Neural cell (in vitro differentiated cells): ENCODE measurements at regions not wholly inside any gene's neighbourhood (a gene's known extent, or its start where the extent isn't known, plus 50 kb on each side); places are given as distances from the start of the nearest gene placed in this dataset.

Experiments
- H2AFZ ChIP-seq: fragments of 200-600, 300-800 bp; sonication (generic), shearing (Covaris generic); 2 replicates; pipeline ENCODE4 v1.6.0; 2014; ENCODE audit warnings: low read depth, mild to moderate bottlenecking, antibody characterized with exemption, low read length, moderate library complexity
- H3F3A ChIP-seq: fragments of 200-600 bp; shearing (Covaris generic); 2 replicates; pipeline ENCODE4 v1.6.1; 2016; ENCODE audit warnings: mild to moderate bottlenecking, moderate library complexity, mixed read lengths, antibody characterized with exemption, low read length; ENCODE audit not compliant: insufficient read depth, poor library complexity, severe bottlenecking
- H3K27ac ChIP-seq: fragments of 200-600, 300-800 bp; sonication (generic), shearing (Covaris generic); 2 replicates; pipeline ENCODE4 v1.5.1; 2014; ENCODE audit warnings: mild to moderate bottlenecking, low read length, moderate library complexity
- H3K27me3 ChIP-seq: fragments of 300-800, 200-600 bp; sonication (generic), shearing (Covaris generic); 2 replicates; pipeline ENCODE4 v1.6.0; 2014; ENCODE audit warnings: mild to moderate bottlenecking, low read depth, low read length, moderate library complexity; ENCODE audit not compliant: insufficient read depth
- H3K36me3 ChIP-seq: fragments of 300-800, 200-600 bp; sonication (generic), shearing (Covaris generic); 2 replicates; pipeline ENCODE4 v1.5.1; 2014; ENCODE audit warnings: mild to moderate bottlenecking, antibody characterized with exemption, low read length, moderate library complexity; ENCODE audit not compliant: insufficient read depth
- H3K4me2 ChIP-seq: fragments of 300-800, 200-600 bp; sonication (generic), shearing (Covaris generic); 2 replicates; pipeline ENCODE4 v1.6.0; 2014; ENCODE audit warnings: mild to moderate bottlenecking, low read length
- H3K4me3 ChIP-seq: fragments of 300-800, 200-600 bp; sonication (generic), shearing (Covaris generic); 2 replicates; pipeline ENCODE4 v1.5.1; 2014; ENCODE audit warnings: mild to moderate bottlenecking, low read length, moderate library complexity
- H3K79me2 ChIP-seq: fragments of 200-600 bp; shearing (Covaris generic); replicated peaks from 2 replicates; pipeline ENCODE4 v1.6.0; 2014; ENCODE audit warnings: mild to moderate bottlenecking, low read length, moderate library complexity; ENCODE audit not compliant: insufficient read depth
- H3K9ac ChIP-seq: fragments of 300-800, 200-600 bp; sonication (generic), shearing (Covaris generic); 2 replicates; pipeline ENCODE4 v1.6.1; 2016; ENCODE audit warnings: mild to moderate bottlenecking, low read length, mixed read lengths
- H3K9me2 ChIP-seq: fragments of 200-600 bp; shearing (Covaris generic); 2 replicates; pipeline ENCODE4 v1.6.1; 2016; ENCODE audit warnings: mild to moderate bottlenecking, low read length, mixed read lengths; ENCODE audit not compliant: insufficient read depth
- H3K9me3 ChIP-seq: fragments of 200-600, 300-800 bp; sonication (generic), shearing (Covaris generic); 2 replicates; pipeline ENCODE4 v1.6.1; 2016; ENCODE audit warnings: mild to moderate bottlenecking, mixed run types, low read length, moderate library complexity, mixed read lengths
- H4K20me1 ChIP-seq: fragments of 200-600 bp; shearing (Covaris generic); 2 replicates; pipeline ENCODE4 v1.6.1; 2016; ENCODE audit warnings: mild to moderate bottlenecking, mixed run types; ENCODE audit not compliant: insufficient read depth
- CTCF ChIP-seq: fragments of 450-650 bp; IDR thresholded peaks from 2 replicates; pipeline ENCODE4 v1.5.1; 2014; ENCODE audit warnings: antibody characterized with exemption, mild to moderate bottlenecking, moderate library complexity; ENCODE audit not compliant: poor library complexity, severe bottlenecking
- EP300 ChIP-seq: fragments of 450-650 bp; conservative IDR thresholded peaks from 2 replicates; pipeline ENCODE4 v1.6.1; 2014; ENCODE audit warnings: antibody characterized with exemption, mild to moderate bottlenecking, moderate library complexity; ENCODE audit not compliant: poor library complexity, severe bottlenecking
- EZH2 ChIP-seq: fragments of 200-600, 300-800 bp; shearing (Covaris generic), sonication (generic); IDR thresholded peaks from 2 replicates; pipeline ENCODE4 v1.6.1; 2014; ENCODE audit warnings: antibody characterized with exemption, low read length, borderline replicate concordance, mild to moderate bottlenecking; ENCODE audit not compliant: insufficient read depth, poor library complexity, severe bottlenecking
- MXI1 ChIP-seq: fragments of 450-650 bp; conservative IDR thresholded peaks from 2 replicates; pipeline ENCODE4 v1.6.1; 2014; ENCODE audit warnings: antibody characterized with exemption, mild to moderate bottlenecking; ENCODE audit not compliant: poor library complexity, severe bottlenecking
- POLR2AphosphoS5 ChIP-seq: IDR thresholded peaks from 2 replicates; pipeline ENCODE4 v1.6.1; 2012
- RAD21 ChIP-seq: fragments of 450-650 bp; conservative IDR thresholded peaks from 2 replicates; pipeline ENCODE4 v1.6.1; 2014; ENCODE audit warnings: antibody characterized with exemption, mild to moderate bottlenecking, moderate library complexity
- REST ChIP-seq: IDR thresholded peaks from 2 replicates; pipeline ENCODE4 v1.6.1; 2012; ENCODE audit warnings: borderline replicate concordance
- SMC3 ChIP-seq: fragments of 450-650 bp; conservative IDR thresholded peaks from 2 replicates; pipeline ENCODE4 v1.6.1; 2014; ENCODE audit warnings: antibody characterized with exemption, mild to moderate bottlenecking, moderate library complexity; ENCODE audit not compliant: poor library complexity
- TAF1 ChIP-seq: IDR thresholded peaks from 2 replicates; pipeline ENCODE4 v1.6.1; 2012; ENCODE audit warnings: low read depth

GRCh38 chr12:13591059-13591458 is 390.3 kb downstream of the GRIN2B start:
- no peaks in the 10 kb centered on the region for H3K36me3 ChIP-seq
- no peak for TF ChIP-seq RAD21
- no peak for TF ChIP-seq MXI1
- TF ChIP-seq REST: no peak
- no peak for TF ChIP-seq EZH2
- no peak for TF ChIP-seq EP300
- TF ChIP-seq TAF1: no peak
- no peak for TF ChIP-seq CTCF
- TF ChIP-seq SMC3: no peak
- no peak for TF ChIP-seq POLR2AphosphoS5
- no peaks in the 10 kb centered on the region for H3K79me2 ChIP-seq
- no peaks in the 10 kb centered on the region for H4K20me1 ChIP-seq
- H3K27ac ChIP-seq: no peak overlapping the region
- no peak overlapping the region for H3K4me3 ChIP-seq
- no peak overlapping the region for H3K9ac ChIP-seq
- H3K9me2 ChIP-seq: no peaks in the 10 kb centered on the region
- H3K4me2 ChIP-seq: no peak overlapping the region
- H3K27me3 ChIP-seq: no peaks in the 10 kb centered on the region
- no peaks in the 10 kb centered on the region for H3K9me3 ChIP-seq
- H2AFZ ChIP-seq: no peak overlapping the region
- no peaks in the 10 kb centered on the region for H3F3A ChIP-seq

GRCh38 chr12:13588574-13588973 is 392.0 kb downstream of the EMP1 start:
- no peaks in the 10 kb centered on the region for H3K9me3 ChIP-seq
- H3K9me2 ChIP-seq: no peaks in the 10 kb centered on the region
- H3K9ac ChIP-seq: no peak overlapping the region
- TF ChIP-seq CTCF (no peak), REST (no peak), MXI1 (no peak)
- H3K4me3 ChIP-seq: no peak overlapping the region
- no peaks in the 10 kb centered on the region for H3K36me3 ChIP-seq
- no peaks in the 10 kb centered on the region for H4K20me1 ChIP-seq
- no peak overlapping the region for H2AFZ ChIP-seq
- H3K79me2 ChIP-seq: no peaks in the 10 kb centered on the region
- no peak overlapping the region for H3K27ac ChIP-seq
- no peak overlapping the region for H3K4me2 ChIP-seq
- no peaks in the 10 kb centered on the region for H3F3A ChIP-seq
- H3K27me3 ChIP-seq: no peaks in the 10 kb centered on the region
